GM21619 (cell line): ENCODE measurements at regions not wholly inside any gene's neighbourhood (a gene's known extent, or its start where the extent isn't known, plus 50 kb on each side); places are given as distances from the start of the nearest gene placed in this dataset.

Experiments used
- ATAC-seq: cut with Tn5 transposase; IDR thresholded peaks from one replicate; pipeline ENCODE4 v1.9.1; 2021; ENCODE audit not compliant: unreplicated experiment

DNA sequence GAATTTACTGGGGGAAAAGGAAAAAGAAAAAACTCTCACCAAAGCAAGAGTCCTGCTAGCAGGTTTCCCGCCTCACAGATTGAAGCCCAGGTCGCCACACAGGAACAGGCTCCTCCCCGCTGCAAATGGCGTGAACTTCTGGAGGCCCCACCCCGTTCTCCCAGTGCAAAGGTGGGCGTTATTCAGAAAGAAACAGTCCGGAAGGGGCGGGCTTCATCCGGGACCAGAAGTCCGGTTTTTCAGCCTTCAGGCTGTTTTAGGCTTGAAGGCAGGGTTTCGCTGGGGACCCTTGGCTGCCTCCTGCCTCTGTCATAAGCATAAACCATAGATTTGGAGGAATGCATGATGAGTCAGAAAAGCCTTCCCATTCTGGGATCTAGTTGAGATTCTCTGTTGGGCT, 148.3 kb upstream of the POU2AF2 start:
- ATAC-seq: peak; percentile 36

- ATAC-seq: peak; percentile 38
Measured at GRCh38 chr11:111095327-111095726, 150.2 kb upstream of the POU2AF2 start.

DNA sequence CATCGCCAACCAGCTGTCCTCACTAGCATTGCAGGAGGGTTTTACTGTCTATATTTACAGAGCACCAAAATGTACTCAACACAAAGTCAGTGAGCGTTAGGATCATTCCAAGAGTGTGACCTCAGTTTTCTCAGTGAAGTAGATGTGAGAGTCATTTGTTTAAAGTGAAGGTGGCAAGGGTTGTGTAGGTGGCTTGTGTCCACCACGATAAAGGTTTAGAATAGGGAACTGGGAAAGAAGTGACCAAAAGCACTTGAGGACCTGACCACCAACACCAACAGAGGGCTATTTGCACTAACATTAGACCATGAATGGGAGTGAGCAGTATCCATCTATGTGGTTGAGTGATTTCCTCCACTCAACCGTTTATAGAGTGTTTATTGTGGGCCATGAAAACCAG, 152.5 kb upstream of the POU2AF2 start:
- no peak for ATAC-seq

DNA sequence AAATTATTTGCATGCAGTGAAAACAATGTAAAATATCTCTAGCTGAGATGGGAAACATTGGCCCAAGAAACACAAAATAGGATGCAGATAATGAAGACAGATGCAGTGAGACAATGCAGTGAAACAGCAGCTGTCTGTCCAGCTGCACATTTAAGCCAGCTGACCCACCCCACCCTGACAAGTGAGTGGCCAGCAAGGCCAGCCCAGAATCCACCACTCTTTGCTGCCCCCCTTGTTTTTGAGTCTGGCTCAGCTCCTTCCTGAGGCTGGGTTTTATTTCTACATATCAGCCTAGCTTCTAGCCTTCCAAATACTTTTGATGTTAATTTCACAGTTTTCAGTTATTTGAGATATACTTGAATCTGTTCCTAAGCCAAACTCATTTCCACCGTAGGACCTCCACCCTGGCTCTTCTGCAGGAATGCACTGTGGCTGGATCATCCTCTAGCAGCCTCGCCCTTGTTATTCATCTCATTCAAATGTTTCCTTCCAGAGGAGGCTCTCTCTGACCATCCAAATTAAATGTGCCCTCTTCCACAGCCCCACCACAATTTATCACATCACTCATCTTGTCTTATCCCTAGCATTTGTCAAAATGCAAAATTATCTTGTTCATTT, 154.1 kb upstream of the POU2AF2 start:
- ATAC-seq: no peak

GRCh38 chr11:111089759-111090158, 155.8 kb upstream of the POU2AF2 start:
- no peak for ATAC-seq

DNA sequence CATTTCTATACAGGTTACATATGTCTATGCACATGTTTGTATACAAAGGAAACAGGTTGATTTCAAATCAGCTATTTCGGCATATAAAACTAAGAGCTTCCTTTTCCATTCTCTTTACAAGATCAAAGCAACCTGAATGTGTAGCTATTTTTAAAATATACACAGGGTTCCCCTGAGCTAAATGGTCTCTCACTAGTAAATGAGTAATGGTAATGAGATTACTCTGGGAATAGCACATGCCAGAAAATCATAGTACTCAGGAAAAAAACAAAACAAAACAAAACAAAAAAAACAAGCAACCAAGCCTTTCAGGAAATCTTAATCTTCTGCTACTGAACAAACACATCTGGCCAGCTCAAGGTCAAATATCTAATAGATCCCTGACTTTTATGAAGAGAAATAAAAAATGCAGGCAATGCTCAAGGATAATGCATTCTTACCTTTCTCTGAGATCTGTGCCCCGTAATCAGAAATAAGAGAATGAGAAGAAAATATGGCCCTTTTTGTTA, 156.6 kb upstream of the POU2AF2 start:
- no peak for ATAC-seq

- no peak for ATAC-seq
Measured at GRCh38 chr11:111086058-111086457, 159.5 kb upstream of the POU2AF2 start.

DNA sequence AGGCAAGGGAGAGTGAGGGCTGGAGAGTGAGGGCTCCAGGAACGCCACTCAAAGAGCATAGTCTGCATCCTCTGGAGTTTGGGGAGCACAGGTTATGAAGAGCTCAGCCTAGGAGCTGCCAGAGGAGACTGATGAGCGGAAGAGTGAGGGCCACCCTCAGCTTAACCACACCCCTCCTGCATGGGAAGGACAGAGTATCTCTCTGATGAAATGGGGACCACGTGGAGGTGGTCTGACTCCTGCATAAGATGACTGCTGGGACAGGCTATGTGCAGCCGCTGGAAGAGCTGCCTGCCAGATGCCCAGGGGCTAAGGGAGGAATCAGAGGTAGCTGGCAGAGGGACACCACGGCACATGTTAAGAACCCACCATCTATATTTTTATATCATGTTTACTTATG, 162.9 kb upstream of the POU2AF2 start:
- no peak for ATAC-seq

- no peak for ATAC-seq
Measured at GRCh38 chr11:111081021-111081511, 164.5 kb upstream of the POU2AF2 start.

GRCh38 chr11:111077530-111078322, 167.8 kb upstream of the POU2AF2 start:
- ATAC-seq: no peak

GRCh38 chr11:111069066-111069465, 176.5 kb upstream of the POU2AF2 start:
- no peak for ATAC-seq

- no peak for ATAC-seq
Measured at GRCh38 chr11:111067994-111068393, 177.5 kb upstream of the POU2AF2 start.

DNA sequence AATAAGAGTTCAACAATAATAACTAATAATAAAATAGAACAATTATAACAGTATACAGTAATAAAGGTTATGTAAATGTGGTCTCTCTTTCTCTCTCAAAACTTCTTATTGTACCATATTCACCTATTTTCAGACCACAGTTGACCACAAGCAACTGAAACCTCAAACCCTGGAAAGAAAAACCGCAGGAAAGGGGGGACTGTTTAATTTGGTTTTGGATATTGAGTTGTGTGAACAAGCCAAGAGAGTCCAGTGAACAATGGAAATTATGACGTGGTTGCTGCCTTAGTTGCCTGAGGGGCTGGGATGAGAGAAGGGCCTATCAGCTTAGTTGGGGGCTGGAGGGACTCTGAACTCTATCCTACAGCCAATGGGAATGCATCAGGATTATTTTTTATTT, 178.7 kb upstream of the POU2AF2 start:
- ATAC-seq: no peak

GRCh38 chr11:111063726-111064517, 181.6 kb upstream of the POU2AF2 start:
- ATAC-seq: no peak

DNA sequence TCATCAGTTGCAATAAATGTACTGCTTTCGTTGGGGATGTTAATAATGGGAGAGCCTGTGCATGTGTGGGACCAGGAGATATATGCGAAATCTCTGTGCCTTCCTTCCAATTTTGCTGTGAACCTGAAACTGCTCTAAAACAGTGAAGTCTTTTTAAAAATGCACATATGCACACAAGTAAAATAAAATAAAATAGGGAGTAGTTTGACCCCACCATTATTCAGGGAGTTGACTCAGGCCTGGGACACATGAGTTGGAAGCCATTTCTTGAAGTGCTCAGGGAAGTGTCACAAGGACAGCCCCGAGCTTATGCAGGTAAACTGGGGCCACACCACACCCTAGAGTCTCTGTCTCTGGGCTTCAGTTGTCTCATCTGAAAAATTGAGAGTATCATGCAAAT, 183.1 kb upstream of the POU2AF2 start:
- ATAC-seq: no peak

GRCh38 chr11:111059726-111060125, 185.8 kb upstream of the POU2AF2 start:
- no peak for ATAC-seq

GRCh38 chr11:111049131-111049530, 196.4 kb upstream of the POU2AF2 start:
- no peak for ATAC-seq

GRCh38 chr11:111047374-111047773, 198.2 kb upstream of the POU2AF2 start:
- ATAC-seq: no peak

- ATAC-seq: no peak
Measured at GRCh38 chr11:111046291-111046690, 199.2 kb upstream of the POU2AF2 start.

DNA sequence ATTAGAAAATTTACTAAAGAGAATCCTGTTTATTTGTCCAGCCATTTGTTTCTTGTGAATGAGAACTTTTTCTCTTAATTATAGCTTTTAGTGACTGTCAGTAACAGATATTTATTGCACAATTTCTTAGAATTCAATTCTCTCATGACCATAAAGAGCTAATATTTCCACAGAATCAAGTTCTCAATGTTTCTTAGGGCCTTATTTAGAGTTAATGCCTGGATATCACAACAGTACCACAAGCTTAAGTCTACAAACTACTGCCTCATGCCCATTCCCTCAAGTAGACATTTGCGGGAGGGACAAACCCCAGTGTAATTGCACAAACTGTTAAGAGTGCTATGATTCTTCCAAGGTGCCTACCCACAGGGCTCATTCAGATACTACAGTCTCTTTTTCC, 199.7 kb upstream of the POU2AF2 start:
- no peak for ATAC-seq

DNA sequence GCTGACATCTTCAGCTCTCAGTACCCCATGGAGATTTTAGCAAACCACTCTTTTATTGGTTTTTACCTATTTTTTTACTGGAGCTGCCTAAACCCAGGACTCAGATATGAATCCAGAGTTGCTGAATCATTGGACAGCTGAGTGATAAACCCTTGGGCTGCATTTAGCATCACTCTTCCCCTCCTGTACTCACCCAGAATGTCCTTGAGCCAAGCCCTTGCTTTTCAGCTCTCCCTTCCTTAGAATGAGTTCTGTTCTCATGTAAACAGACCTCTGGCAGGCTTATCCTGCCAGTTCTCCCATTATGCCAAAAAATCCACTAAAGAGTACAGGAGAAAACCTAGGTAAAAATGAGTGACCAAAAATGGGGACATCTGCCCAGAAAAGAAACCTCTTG, 200.1 kb upstream of the POU2AF2 start:
- ATAC-seq: no peak
